NCI-H82 (cell line): ENCODE measurements at regions not wholly inside any gene's neighbourhood (a gene's known extent, or its start where the extent isn't known, plus 50 kb on each side); places are given as distances from the start of the nearest gene placed in this dataset.
A peak's percentile ranks its signal among the peaks of the same experiment; 100 is the strongest.
"Not testable (repeated sequence)": the region's sequence is repeated elsewhere in the genome, so short reads cannot be mapped to it uniquely, and the experiment has no call there.

Experiments used
- DNase-seq: peaks from one replicate; lab custom pipeline; 2025; lab: John Stamatoyannopoulos, UW

DNA sequence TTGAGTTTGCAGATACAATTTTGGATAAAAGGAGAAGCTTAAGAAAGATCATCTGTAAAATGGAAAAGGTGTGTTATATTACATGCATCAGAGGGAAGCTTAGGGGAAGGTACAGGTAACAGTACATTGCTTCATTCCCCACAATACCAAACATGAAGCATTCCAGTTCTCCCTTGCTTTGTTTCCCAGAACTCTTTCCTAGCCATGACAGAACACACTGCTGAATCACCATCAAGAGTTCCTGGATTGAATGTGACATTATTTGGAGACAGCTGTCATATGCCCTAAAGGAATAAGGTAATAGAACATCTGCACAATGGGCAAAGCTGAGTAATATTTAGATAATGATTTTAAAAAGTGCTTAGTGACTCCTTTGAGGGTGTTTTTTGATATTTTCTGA is 303.5 kb upstream of the ST8SIA4 start:
- DNase-seq, result no peak

DNA sequence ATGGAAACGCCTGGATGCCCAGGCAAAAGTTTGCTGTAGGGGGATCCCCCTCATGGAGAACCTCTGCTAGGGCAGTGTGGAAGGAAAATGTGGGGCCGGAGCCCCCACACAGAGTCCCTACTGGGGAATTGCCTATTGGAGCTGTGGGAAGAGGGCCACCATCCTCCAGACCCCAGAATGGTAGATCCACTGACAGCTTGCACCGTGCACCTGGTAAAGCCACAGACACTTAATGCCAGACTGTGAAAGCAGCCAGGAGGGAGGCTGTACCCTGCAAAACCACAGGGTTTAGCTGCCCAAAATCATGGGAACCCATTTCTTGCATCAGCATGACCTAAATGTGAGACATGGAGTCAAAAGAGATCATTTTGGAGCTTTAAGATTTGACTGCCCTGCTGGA is 302.0 kb upstream of the ST8SIA4 start:
- not testable (repeated sequence) for DNase-seq

DNA sequence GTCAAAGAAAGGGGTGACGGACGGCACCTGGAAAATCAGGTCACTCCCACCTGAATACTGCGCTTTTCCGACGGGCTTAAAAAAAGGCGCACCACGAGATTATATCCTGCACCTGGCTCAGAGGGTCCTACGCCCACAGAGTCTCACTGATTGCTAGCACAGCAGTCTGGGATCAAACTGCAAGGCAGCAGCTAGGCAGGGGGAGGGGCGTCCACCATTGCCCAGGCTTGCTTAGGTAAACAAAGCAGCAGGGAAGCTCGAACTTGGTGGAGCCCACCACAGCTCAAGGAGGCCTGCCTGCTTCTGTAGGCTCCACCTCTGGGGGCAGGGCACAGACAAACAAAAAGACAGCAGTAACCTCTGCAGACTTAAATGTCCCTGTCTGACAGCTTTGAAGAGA is 277.3 kb upstream of the ST8SIA4 start:
- not testable (repeated sequence) for DNase-seq

DNA sequence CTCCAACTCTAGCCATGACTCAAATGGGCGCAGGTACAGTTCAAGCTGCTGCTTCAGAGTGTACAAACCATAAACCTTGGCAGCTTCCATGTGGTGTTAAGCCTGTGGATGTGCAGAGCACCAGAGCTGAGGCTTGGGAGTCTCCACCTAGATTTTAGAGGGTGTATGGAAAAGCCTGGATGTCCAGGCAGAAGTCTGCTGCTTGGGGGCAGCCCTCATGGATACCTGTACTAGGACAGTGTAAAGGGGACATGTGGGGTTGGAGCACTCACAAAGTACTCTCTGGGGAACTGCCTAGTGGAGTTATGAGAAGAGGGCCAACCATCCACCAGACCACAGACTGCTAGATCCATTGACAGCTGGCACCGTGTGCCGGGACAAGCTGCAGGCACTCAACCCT is 273.5 kb upstream of the ST8SIA4 start:
- no peak for DNase-seq

DNA sequence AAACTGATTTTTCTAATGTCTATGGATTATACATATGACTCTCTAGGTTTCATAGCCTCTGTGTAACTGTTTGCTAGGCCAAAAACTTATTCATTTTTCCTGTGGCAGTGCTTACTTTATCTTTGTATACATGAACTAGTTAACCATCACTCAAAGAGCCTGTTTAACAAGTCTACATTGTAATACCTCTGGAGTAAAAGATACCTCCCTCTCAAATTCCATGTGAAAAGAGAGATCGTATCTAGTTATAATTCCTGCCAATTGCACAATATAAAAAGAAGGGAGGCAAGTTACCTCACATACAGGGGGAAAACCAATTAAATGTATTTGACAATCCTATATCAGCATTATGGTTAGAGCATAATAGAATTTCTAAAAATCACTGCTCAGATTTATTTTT is 271.9 kb upstream of the ST8SIA4 start:
- DNase-seq, result no peak

DNA sequence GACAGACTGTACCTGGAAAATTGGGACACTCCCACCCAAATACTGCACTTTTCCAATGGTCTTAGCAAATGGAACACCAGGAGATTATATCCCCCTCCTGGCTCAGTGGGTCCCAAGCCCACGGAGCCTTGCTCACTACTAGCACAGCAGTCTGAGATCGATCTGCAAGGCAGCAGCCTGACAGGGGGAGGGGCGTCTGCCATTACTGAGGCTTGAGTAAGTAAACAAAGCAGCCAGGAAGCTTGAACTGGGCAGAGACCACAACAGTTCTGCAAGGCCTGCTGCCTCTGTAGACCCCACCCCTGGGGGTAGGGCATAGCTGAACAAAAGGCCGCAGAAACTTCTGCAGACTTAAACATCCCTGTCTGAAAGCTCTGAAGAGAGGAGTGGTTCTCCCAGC is 260.0 kb upstream of the ST8SIA4 start:
- no peak for DNase-seq

DNA sequence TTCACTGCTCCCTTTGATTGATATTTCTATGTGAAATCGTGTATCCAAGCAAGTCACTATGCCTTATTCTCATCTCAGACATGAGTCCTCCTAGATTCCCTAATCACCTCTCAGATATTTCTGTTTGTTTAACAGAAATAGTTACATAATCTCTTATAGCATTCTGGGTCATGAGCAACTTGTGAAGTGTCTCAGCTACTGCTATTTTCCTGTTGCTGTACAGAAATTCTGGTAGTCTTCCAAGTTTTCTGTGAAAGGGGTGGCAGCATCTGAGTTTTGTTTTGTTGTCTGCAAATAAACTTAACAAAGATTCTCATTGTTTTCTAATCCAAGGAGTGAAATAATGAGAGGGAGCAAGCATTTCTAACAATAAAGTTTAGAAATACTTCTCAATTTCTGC is 256.9 kb upstream of the ST8SIA4 start:
- no peak for DNase-seq

DNA sequence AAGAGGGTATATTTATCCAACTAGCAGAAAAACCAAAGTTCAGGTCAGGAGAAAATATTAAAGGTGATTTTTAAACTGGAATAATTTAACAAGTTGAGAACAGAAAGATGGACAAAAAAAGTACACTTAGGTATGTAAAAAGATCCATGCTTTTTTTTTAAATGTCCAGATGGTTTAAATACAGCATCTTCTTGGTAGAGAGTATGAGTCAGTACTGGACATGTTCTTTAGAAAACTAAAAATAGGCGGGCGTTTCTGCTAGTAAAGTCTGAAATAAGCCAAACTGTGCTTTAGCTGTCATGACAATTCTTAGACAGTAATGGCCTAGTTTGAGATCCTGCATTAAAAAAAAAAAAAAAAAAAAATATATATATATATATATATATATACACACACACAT is 255.9 kb upstream of the ST8SIA4 start:
- no peak for DNase-seq

DNA sequence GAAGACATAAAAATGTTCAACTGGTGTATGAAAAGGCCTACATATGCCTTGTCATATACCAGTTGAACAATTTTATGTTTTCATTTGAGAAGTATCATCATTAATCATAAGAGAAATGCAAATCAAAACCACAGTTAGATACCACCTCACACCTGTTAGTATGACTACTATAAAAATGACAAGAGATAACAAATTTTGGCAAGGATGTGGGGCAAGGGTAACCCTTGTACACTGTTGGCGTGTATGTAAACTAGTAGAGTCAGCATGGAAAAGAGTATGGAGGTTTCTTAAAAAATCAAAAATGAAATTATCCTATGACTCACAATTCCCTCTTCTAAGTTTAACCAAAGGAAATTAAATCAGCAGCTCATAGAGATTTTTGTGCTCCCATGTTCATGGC is 250.4 kb upstream of the ST8SIA4 start:
- no peak for DNase-seq

DNA sequence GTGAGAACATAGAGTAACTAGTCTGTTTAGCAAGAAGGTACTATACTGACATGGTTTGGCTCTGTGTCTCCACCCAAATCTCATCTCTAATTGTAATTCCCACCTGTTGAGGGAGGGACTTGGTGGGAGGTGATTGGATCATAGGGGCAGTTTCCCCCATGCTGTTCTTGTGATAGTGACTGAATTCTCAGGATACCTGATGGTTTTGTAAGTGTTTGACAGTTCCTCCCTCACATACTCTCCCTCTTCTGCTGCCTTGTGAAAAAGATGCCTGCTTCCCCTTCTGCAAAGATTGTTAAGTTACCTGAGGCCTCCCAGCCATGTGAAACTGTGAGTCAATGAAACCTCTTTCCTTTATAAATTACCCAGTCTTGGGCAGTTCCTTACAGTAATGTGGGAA is 240.4 kb upstream of the ST8SIA4 start:
- no peak for DNase-seq

DNA sequence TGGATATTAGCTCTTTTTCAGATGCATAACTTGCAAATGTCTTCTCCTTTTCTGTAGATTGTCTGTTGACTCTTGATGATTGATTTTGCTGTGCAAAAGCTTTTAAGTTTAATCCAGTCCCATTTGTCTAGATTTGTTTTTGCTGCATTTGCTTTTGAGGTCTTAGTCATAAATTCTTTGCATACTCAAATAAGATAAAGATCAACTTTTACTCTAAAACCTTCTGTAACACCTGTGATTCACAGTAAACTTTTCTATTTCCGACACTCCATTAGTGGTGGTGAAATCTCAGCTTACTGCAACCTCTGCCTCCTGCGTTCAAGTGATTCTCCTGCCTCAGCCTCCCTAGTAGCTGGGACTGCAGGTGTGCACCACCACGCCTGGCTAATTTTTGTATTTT is 239.0 kb upstream of the ST8SIA4 start:
- no peak for DNase-seq

DNA sequence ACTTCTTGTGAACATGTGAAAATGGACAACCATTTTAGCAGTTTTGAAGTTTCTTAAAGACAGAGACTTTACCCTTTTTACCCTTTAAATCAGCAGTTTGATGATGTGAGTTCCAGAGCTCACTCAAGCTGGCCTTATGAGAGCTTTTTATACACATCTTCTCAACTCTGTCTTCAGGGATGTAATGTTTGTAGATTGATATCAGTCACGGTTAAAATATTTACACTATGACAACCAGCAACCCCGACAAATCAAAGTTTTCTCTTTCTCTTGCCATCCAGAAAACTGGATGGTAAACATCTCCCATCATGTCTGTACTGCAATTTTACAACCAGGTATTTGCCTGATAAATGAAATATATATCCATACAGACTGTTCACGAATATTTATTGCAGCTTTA is 233.4 kb upstream of the ST8SIA4 start:
- DNase-seq, result no peak

DNA sequence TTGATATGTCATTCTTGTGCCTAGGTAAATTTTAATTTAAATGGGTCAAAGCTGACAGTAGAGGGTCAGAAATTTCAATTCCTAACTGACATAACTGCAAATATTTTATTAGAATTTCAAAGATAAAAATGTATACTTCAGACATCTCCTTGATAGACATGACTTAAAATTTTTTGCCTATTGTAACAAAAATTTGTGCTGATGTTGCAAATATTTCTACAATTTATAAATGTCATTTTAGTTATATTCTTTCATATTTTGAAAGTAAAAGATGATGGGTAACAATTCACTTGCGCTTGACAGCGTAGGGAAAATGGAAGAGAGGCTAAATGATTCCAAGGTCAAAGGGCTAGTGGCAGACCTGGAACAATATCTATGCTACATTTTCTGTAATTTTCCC is 220.3 kb upstream of the ST8SIA4 start:
- DNase-seq, result no peak

DNA sequence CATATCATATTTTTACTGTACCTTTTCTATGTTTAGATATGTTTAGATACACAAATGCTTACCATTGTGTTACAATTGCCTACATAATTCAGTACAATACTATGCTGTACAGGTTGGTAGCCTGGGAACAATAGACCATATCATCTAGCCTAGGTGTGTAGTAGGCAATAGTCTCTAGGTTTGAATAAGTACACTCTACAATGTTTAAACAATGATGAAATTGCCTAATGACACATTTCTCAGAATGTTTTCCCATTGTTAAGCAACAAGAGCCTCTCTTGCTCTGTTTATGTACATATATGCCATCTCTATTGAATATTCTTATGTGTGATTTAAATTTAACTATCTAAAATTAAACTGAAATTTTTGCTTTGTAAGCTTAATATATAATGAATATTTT is 209.6 kb upstream of the ST8SIA4 start:
- no peak for DNase-seq

DNA sequence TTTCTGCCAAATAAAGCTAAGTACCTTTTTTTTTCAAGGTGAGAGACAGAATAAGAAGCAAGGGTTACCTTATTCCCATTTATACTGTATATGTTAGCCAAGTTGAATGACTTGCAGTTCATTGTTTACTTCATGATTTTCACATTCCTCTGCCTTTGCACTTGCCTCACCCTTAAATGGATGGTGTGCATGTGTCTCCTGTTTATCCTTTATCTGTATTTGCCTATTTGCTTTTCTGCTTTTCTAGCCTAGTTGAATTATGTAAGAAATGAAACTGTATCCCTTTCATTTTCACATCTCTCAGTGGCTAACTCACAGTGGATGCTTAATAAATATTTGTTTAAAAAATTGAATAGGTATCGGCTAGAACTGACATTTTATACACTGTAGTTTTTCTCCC is 200.8 kb upstream of the ST8SIA4 start:
- no peak for DNase-seq

DNA sequence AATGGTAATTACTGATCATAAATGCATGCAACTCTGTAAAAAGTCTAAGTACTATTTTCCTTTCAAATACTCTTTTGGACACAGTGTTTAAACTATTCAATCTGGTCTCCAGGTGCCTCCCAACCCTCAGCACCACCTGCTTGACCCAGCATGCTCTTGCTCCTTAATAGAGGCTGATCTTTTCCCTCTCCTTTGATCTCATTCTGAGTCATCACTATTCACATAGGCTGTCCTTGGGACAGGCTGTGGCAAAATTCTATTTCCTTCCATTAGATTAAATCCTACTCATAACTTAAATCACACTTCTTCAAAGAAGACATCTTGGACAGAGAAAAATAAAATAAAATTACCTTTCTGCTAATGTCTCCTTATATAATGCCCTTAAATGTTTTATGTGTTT is 199.4 kb upstream of the ST8SIA4 start:
- peak; percentile 1 for DNase-seq

DNA sequence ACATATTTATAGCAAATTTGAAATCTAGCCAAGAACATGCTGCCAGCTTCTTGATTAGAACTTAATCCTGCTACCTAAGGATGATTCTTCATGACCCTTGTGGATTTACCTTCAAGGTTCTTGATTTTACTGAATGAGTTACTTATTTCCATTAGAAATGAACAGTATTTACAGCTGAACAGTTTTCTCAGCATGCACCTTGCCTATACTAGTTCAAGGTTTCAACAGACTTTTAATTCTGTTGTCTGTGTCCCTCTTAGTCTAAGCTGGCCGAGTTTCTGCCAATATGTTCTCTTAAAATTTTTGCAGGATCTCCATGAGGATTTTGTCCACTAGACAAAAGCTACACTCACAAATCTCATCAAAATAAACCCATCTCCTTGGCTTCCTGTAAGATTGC is 188.8 kb upstream of the ST8SIA4 start:
- DNase-seq, result no peak

DNA sequence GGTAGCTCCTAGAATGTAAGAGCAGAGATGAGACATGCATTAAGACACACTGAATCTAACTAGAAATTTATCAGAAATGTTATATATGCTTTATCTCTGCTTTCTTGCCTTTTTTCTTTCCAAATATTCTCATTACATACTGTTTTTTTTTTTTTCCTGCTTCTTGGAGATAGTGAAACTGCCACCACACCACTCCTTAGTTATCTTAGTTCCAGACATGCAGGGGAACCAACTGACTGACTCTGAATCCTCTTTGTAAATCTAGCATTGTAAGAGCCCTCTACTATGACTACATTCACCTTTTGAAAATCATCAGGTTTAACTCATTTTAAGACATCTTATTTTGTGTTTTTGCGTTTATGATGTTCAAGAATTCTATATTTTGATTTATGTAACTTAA is 181.3 kb upstream of the ST8SIA4 start:
- DNase-seq, result no peak

DNA sequence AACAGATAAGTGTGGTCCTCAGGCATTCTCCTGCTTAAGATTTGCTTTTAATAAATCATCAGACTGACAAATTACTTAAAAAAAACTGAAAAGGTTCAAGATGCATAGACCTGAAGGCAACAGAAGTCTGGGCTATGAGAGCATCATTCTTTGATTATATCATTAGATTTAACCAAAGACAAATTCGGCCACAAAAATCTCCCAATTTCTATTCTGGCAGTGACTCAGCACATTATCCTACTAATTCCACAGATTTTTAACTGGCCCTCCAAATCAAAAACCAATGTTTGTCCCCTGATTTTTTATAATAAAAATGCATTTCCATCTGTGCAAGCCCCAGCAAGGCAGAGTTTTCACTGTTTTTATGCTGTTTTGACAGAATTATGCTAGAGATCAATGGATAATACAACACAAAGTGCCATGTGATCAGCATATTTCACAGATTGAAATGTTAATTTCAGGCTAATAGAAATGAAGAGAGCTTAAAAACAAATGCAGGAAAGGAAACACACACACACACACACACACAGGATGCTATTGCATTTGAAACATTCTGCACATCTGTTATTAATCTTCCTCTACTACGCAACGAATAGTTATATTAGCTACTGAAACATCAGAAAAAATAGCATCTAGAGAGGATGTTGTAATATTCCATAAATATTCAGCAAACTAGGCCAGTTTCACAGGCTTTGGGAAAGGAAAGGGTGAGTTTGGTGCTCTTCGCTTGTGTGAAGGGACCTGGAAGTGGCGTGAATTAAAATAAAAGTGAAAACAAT is 177.6 kb upstream of the ST8SIA4 start:
- DNase-seq, result no peak

DNA sequence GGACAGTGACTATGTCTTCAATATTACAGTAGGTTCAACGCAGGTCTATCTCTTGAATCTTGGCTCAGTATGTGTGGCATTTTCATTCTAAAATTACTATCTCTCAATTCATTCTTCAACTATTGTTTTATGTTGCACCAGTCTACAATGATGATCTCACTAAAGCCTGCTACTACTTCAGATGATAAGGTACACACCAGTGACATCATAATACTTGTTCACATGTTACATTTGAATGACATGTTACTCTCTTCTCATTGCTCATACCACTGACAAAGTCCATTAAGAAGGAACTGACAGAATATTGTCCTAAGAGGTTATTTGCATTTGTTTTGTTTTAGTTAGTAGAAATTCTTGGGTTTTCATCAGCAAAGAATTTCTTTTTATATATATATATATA is 165.2 kb upstream of the ST8SIA4 start:
- no peak for DNase-seq

DNA sequence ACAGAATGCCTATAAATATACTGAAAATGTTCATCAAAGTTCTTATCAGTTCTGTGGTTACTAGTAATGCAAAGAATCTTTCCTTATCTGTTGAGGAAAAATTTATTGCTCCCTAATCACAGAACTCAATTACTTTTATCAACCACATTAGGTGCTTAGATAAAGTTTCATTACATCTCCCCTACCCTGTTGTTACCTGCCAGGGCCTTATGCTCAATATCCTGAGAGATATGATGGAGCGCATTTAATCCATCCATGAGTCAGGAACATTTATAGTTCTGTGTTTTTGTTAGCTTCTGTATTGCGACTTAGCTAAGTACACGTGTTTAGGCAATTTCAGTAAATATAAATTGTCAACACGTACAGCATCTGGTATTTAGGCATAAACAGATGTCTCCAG is 164.3 kb upstream of the ST8SIA4 start:
- DNase-seq, result no peak

DNA sequence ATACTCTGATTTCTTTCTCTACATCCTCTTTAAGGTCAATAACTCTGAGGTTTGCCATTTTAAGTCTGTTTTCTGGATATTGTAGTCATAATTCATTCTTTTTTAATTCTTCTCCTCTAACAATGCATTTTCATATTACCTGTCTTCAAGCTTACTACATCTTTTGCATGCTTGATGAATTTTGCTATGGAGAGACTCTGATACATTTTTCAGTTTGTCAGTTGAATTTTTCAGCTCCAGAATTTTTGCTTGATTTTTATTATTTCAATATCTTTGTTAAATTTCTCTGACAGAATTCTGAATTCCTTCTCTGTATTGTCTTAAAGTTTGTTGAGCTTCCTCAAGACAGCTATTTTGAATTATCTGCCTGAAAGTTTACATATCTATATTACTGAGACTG is 159.8 kb upstream of the ST8SIA4 start:
- no peak for DNase-seq

DNA sequence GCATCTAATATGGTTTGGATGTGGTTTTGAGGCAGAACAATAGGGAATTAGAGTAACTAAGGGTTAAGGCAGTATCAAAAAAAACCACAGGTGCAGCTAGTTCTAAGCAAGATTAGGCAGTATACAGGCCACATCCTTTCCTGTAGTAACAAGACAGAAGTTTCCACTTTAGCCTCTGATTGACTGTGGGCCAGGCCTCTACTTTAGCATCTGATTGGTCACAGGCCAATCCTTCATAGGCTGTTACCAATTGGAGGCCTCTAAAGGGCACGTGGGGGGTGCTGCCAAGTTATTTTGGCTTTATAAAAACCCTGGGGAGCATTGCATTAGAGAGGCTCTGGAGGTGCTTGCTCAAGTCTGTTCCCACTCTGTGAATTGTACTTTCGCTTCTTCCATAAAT is 144.1 kb upstream of the ST8SIA4 start:
- DNase-seq, result no peak

DNA sequence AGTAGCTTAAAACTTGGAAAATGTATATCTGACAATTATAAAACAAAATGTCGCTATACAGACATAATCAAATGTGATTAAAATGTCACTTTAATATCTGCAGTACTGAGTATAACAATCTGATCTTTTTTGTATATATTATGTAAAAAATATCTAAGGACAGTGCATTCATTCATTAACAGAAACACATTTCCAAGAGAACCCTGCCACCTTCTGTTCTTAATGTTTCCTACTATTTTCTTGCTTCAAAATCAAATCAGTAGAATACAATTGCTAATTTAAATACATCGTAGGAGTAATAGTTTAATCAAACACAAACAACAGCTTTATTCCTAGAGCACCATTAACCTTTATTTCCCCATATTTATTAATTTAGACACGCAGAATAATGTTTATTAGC is 142.6 kb upstream of the ST8SIA4 start:
- no peak for DNase-seq

DNA sequence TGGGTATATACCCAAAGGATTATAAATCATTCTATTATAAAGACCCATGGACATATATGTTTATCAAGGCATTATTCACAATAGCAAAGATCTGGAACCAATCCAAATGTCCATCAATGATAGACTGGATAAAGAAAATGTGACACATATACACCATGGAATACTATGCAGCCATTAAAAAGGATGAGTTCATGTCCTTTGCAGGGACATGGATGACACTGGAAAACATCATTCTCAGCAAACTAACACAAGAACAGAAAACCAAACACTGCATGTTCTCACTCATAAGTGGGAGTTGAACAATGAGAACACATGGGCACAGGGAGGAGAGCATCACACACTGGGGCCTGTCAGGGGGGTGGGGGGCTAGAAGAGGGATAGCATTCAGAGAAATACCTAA is 136.9 kb upstream of the ST8SIA4 start:
- not testable (repeated sequence) for DNase-seq
